ENCODE measurements at regions not wholly inside any gene's neighbourhood (a gene's known extent, or its start where the extent isn't known, plus 50 kb on each side); places are given as distances from the start of the nearest gene placed in this dataset.
"Not testable (repeated sequence)": the region's sequence is repeated elsewhere in the genome, so short reads cannot be mapped to it uniquely, and the experiment has no call there.

GRCh38 chr3:106075731-106076130 lies 206.9 kb upstream of the CBLB start:
- not testable (repeated sequence) for DNase-seq (ENCODE audit: low read depth)

- DNase-seq (ENCODE audit: low read depth), result no peak
These were observed 209.8 kb upstream of the CBLB start for GRCh38 chr3:106078635-106079034.

- DNase-seq (ENCODE audit: low read depth), result no peak
These were observed 213.8 kb upstream of the CBLB start for GRCh38 chr3:106082616-106083015.

- DNase-seq (ENCODE audit: low read depth), result no peak
These were observed 214.4 kb upstream of the CBLB start for GRCh38 chr3:106083207-106083606.

GRCh38 chr3:106083854-106084253 lies 215.0 kb upstream of the CBLB start:
- no peak for DNase-seq (ENCODE audit: low read depth)

GRCh38 chr3:106086038-106086437 lies 217.2 kb upstream of the CBLB start:
- DNase-seq (ENCODE audit: low read depth), result no peak

- DNase-seq (ENCODE audit: low read depth), result no peak
These were observed 217.8 kb upstream of the CBLB start for GRCh38 chr3:106086636-106087035.

GRCh38 chr3:106088304-106088703 lies 219.5 kb upstream of the CBLB start:
- no peak for DNase-seq (ENCODE audit: low read depth)

- DNase-seq (ENCODE audit: low read depth), result no peak
These were observed 220.1 kb upstream of the CBLB start for GRCh38 chr3:106088899-106089298.

- DNase-seq (ENCODE audit: low read depth), result no peak
These were observed 221.0 kb upstream of the CBLB start for GRCh38 chr3:106089806-106090205.

- no peak for DNase-seq (ENCODE audit: low read depth)
These were observed 224.0 kb upstream of the CBLB start for GRCh38 chr3:106092792-106093191.

- no peak for DNase-seq (ENCODE audit: low read depth)
These were observed 224.8 kb upstream of the CBLB start for GRCh38 chr3:106093616-106094015.

- DNase-seq (ENCODE audit: low read depth), result no peak
These were observed 229.1 kb upstream of the CBLB start for GRCh38 chr3:106097817-106098435.

GRCh38 chr3:106103383-106103782 lies 234.6 kb upstream of the CBLB start:
- no peak for DNase-seq (ENCODE audit: low read depth)

GRCh38 chr3:106104078-106104477 lies 235.3 kb upstream of the CBLB start:
- no peak for DNase-seq (ENCODE audit: low read depth)

GRCh38 chr3:106108925-106109324 lies 240.1 kb upstream of the CBLB start:
- DNase-seq (ENCODE audit: low read depth), result no peak

GRCh38 chr3:106112561-106112960 lies 243.7 kb upstream of the CBLB start:
- not testable (repeated sequence) for DNase-seq (ENCODE audit: low read depth)

GRCh38 chr3:106113747-106114146 lies 244.9 kb upstream of the CBLB start:
- no peak for DNase-seq (ENCODE audit: low read depth)

- DNase-seq (ENCODE audit: low read depth), result no peak
These were observed 245.4 kb upstream of the CBLB start for GRCh38 chr3:106114220-106114619.

GRCh38 chr3:106114848-106115247 lies 246.0 kb upstream of the CBLB start:
- DNase-seq (ENCODE audit: low read depth), result no peak

- DNase-seq (ENCODE audit: low read depth), result no peak
These were observed 246.7 kb upstream of the CBLB start for GRCh38 chr3:106115557-106115956.

GRCh38 chr3:106116733-106117489 lies 248.1 kb upstream of the CBLB start:
- no peak for DNase-seq (ENCODE audit: low read depth)

- no peak for DNase-seq (ENCODE audit: low read depth)
These were observed 248.7 kb upstream of the CBLB start for GRCh38 chr3:106117490-106117858.

- no peak for DNase-seq (ENCODE audit: low read depth)
These were observed 250.8 kb upstream of the CBLB start for GRCh38 chr3:106119614-106120082.

Measured in T follicular helper cell (primary cell).